OCI-LY3 (cell line): ENCODE measurements at regions not wholly inside any gene's neighbourhood (a gene's known extent, or its start where the extent isn't known, plus 50 kb on each side); places are given as distances from the start of the nearest gene placed in this dataset.

Experiments
- H2AFZ ChIP-seq: fragments of 200-600, 300-600 bp; shearing (Covaris generic); 2 replicates; pipeline ENCODE4 v1.6.0; 2014; ENCODE audit warnings: antibody characterized with exemption, low read depth, low read length
- H3K27ac ChIP-seq: fragments of 200-600, 300-600 bp; sonication (generic); 2 replicates; pipeline ENCODE4 v1.5.1; 2014; ENCODE audit warnings: mild to moderate bottlenecking, low read length, moderate library complexity, mixed read lengths
- H3K27me3 ChIP-seq: fragments of 200-600, 300-600 bp; sonication (generic); 2 replicates; pipeline ENCODE4 v1.6.1; 2014; ENCODE audit warnings: low read depth, low read length, mixed read lengths
- H3K36me3 ChIP-seq: fragments of 200-600, 300-600 bp; sonication (generic); replicated peaks from 2 replicates; pipeline ENCODE3; 2014; ENCODE audit warnings: low read depth, low read length, mixed read lengths
- H3K4me1 ChIP-seq: fragments of 300-600, 200-600 bp; sonication (generic); 2 replicates; pipeline ENCODE4 v1.6.1; 2014; ENCODE audit warnings: low read length, mixed read lengths
- H3K4me2 ChIP-seq: fragments of 200-600, 300-600 bp; sonication (generic); 2 replicates; pipeline ENCODE4 v1.6.1; 2014; ENCODE audit warnings: low read length, mixed read lengths
- H3K4me3 ChIP-seq: fragments of 300-600, 200-600 bp; sonication (generic); 2 replicates; pipeline ENCODE4 v1.5.1; 2014; ENCODE audit warnings: antibody characterized with exemption, mild to moderate bottlenecking, low read length, moderate library complexity
- H3K79me2 ChIP-seq: fragments of 300-600, 200-600 bp; shearing (Covaris generic); 2 replicates; pipeline ENCODE4 v1.6.1; 2014; ENCODE audit warnings: mild to moderate bottlenecking, low read length, mixed read lengths
- H3K9ac ChIP-seq: fragments of 300-600, 200-600 bp; shearing (Covaris generic); 2 replicates; pipeline ENCODE4 v1.6.0; 2014; ENCODE audit warnings: mild to moderate bottlenecking, low read length, moderate library complexity
- H3K9me3 ChIP-seq: fragments of 200-600, 300-600 bp; shearing (Covaris generic); 2 replicates; pipeline ENCODE4 v1.6.1; 2014; ENCODE audit warnings: low read length, mixed read lengths; ENCODE audit not compliant: insufficient read depth
- H4K20me1 ChIP-seq: fragments of 200-600, 300-600 bp; sonication (generic); 2 replicates; pipeline ENCODE4 v1.6.1; 2016; ENCODE audit warnings: low read length, mixed read lengths; ENCODE audit not compliant: insufficient read depth
- CTCF ChIP-seq: fragments of 200-600, 300-600 bp; sonication (generic); IDR thresholded peaks from 2 replicates; pipeline ENCODE4 v1.5.1; 2014; ENCODE audit warnings: antibody characterized with exemption, low read length, low read depth
- EZH2phosphoT487 ChIP-seq: fragments of 200-600 bp; shearing (Covaris generic); IDR thresholded peaks from 2 replicates; pipeline ENCODE4 v1.6.1; 2018; ENCODE audit warnings: antibody characterized with exemption, mixed run types, low read depth

GRCh38 chr2:104438481-104438880, 415.4 kb upstream of the POU3F3 start:
- H3K4me1 ChIP-seq: peaks cover 29% of the 10 kb centered on the region
- H2AFZ ChIP-seq: no peak overlapping the region
- no peaks in the 10 kb centered on the region for H4K20me1 ChIP-seq
- H3K4me3 ChIP-seq: no peak overlapping the region
- no peak overlapping the region for H3K4me2 ChIP-seq
- no peaks in the 10 kb centered on the region for H3K9me3 ChIP-seq
- H3K27ac ChIP-seq: no peak overlapping the region
- peaks cover 4% of the 10 kb centered on the region; the same call in 1 of the 2 replicates for H3K27me3 ChIP-seq
- TF ChIP-seq EZH2phosphoT487: no peak
- no peak for TF ChIP-seq CTCF
- no peaks in the 10 kb centered on the region for H3K36me3 ChIP-seq
- H3K9ac ChIP-seq: no peak overlapping the region
- no peaks in the 10 kb centered on the region for H3K79me2 ChIP-seq

GRCh38 chr2:104443145-104443544, 410.8 kb upstream of the POU3F3 start:
- Histone ChIP-seq H3K36me3 (no peaks in the 10 kb centered on the region), H3K79me2 (no peaks in the 10 kb centered on the region), H4K20me1 (no peaks in the 10 kb centered on the region), H3K27me3 (no peaks in the 10 kb centered on the region), H3K4me1 (peaks cover 17% of the 10 kb centered on the region), H3K9ac (no peak overlapping the region), H3K9me3 (no peaks in the 10 kb centered on the region), H3K4me2 (no peak overlapping the region), H3K27ac (no peak overlapping the region), H3K4me3 (no peak overlapping the region), H2AFZ (no peak overlapping the region)
- TF ChIP-seq EZH2phosphoT487 (no peak), CTCF (no peak)

GRCh38 chr2:104444392-104444791, 409.5 kb upstream of the POU3F3 start:
- Histone ChIP-seq H3K4me1 (peaks cover 22% of the 10 kb centered on the region), H3K4me3 (no peak overlapping the region), H3K27ac (no peak overlapping the region), H3K36me3 (no peaks in the 10 kb centered on the region), H3K9me3 (no peaks in the 10 kb centered on the region), H2AFZ (no peak overlapping the region), H3K79me2 (no peaks in the 10 kb centered on the region), H3K9ac (no peak overlapping the region), H3K27me3 (no peaks in the 10 kb centered on the region), H4K20me1 (no peaks in the 10 kb centered on the region), H3K4me2 (peak overlapping the region; percentile 25; the same call in 1 of the 2 replicates)
- TF ChIP-seq EZH2phosphoT487 (no peak), CTCF (no peak)

- H3K27ac ChIP-seq: no peak overlapping the region
- peaks cover 22% of the 10 kb centered on the region for H3K4me1 ChIP-seq
- no peak overlapping the region for H3K9ac ChIP-seq
- H2AFZ ChIP-seq: no peak overlapping the region
- no peaks in the 10 kb centered on the region for H3K36me3 ChIP-seq
- H3K9me3 ChIP-seq: no peaks in the 10 kb centered on the region
- peak overlapping the region; percentile 25; the same call in 1 of the 2 replicates for H3K4me2 ChIP-seq
- no peaks in the 10 kb centered on the region for H4K20me1 ChIP-seq
- no peak overlapping the region for H3K4me3 ChIP-seq
- no peaks in the 10 kb centered on the region for H3K79me2 ChIP-seq
- TF ChIP-seq CTCF (no peak), EZH2phosphoT487 (no peak)
- H3K27me3 ChIP-seq: no peaks in the 10 kb centered on the region
These were observed 409.0 kb upstream of the POU3F3 start for GRCh38 chr2:104444889-104445288.
